RWPE2 (cell line): ENCODE measurements at regions not wholly inside any gene's neighbourhood (a gene's known extent, or its start where the extent isn't known, plus 50 kb on each side); places are given as distances from the start of the nearest gene placed in this dataset.
"Not testable (repeated sequence)": the region's sequence is repeated elsewhere in the genome, so short reads cannot be mapped to it uniquely, and the experiment has no call there.

ENCODE experiments used
- ATAC-seq: fragments of 200-7000 bp; cut with Tn5 transposase; 3 replicates; pipeline ENCODE4 v1.9.1; 2021; ENCODE audit warnings: low read depth
- DNase-seq: peaks from one replicate; pipeline ENCODE4 v3.0.0-alpha.2; 2020; ENCODE audit warnings: low spot score
- H3K27ac ChIP-seq: fragments of 450-650 bp; 2 replicates; pipeline ENCODE4 v1.5.1; 2017; ENCODE audit warnings: mild to moderate bottlenecking; ENCODE audit not compliant: poor library complexity, severe bottlenecking
- H3K27me3 ChIP-seq: fragments of 250-450 bp; sonication (Bioruptor Pico); 2 replicates; pipeline ENCODE4 v1.5.1; 2021; ENCODE audit warnings: mild to moderate bottlenecking, moderate library complexity; ENCODE audit not compliant: insufficient read depth, poor library complexity, severe bottlenecking
- H3K36me3 ChIP-seq: fragments of 250-450 bp; sonication (Bioruptor Pico); 2 replicates; pipeline ENCODE4 v1.5.1; 2020; ENCODE audit warnings: low read depth, mild to moderate bottlenecking, moderate library complexity
- H3K4me1 ChIP-seq: fragments of 250-450 bp; sonication (Bioruptor Pico); 2 replicates; pipeline ENCODE4 v1.5.1; 2021; ENCODE audit warnings: mild to moderate bottlenecking, moderate library complexity; ENCODE audit not compliant: insufficient read depth, poor library complexity, severe bottlenecking
- H3K4me3 ChIP-seq: fragments of 250-450 bp; sonication (Bioruptor Pico); 2 replicates; pipeline ENCODE4 v1.5.1; 2021; ENCODE audit warnings: mild to moderate bottlenecking, moderate library complexity; ENCODE audit not compliant: severe bottlenecking
- H3K9me3 ChIP-seq: fragments of 250-450 bp; sonication (Bioruptor Pico); 2 replicates; pipeline ENCODE4 v1.5.1; 2021; ENCODE audit warnings: mild to moderate bottlenecking, moderate library complexity; ENCODE audit not compliant: severe bottlenecking
- CTCF ChIP-seq: fragments of 450-650 bp; IDR thresholded peaks from one replicate; pipeline ENCODE4 v1.5.1; 2017; ENCODE audit warnings: mild to moderate bottlenecking, moderate library complexity; ENCODE audit not compliant: poor library complexity, severe bottlenecking

GRCh38 chr3:115204475-115204874, 57.4 kb upstream of the ZBTB20 start:
- Histone ChIP-seq H3K9me3 (no peaks in the 10 kb centered on the region), H3K27me3 (no peaks in the 10 kb centered on the region), H3K4me1 (no peaks in the 10 kb centered on the region), H3K4me3 (no peak overlapping the region), H3K36me3 (no peaks in the 10 kb centered on the region), H3K27ac (no peak overlapping the region)
- DNase-seq (no peak), ATAC-seq (no peak)
- no peak for TF ChIP-seq CTCF

DNA sequence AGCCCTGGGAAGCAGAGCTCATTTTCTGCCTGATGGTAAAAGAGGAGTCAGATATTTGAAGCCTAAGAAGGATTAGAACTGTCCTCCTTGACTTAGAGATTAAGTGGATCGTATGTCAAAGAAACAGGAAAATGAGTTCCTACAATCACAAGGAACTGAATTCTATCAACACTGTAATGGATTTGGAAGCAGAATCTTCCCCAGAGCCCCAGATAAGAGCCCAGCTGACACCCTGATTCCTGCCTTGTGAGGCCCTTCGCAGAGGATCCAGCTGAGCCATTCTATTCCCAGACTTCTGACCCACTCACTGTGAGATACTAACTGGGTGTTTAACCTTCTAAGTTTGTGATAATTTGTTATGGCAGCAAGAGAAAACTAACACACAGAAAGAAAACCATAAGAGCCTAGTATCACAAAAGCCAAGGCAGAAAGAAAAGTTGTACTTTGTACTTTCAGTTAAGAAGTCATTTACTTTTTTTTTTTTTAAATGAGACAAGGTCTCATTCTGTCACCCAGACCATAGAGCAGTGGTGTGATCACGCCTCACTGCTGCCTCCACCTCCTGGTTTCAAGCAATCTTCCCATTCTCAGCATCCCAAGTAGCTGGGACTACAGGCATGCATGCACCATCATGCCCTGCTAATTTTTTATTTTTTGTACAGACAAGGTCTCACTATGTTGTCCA, 61.1 kb upstream of the ZBTB20 start:
- H3K9me3 ChIP-seq, result no peaks in the 10 kb centered on the region
- ATAC-seq, result no peak
- H3K4me3 ChIP-seq, result no peak overlapping the region
- H3K4me1 ChIP-seq, result no peaks in the 10 kb centered on the region
- no peak for DNase-seq
- H3K27ac ChIP-seq, result no peak overlapping the region
- TF ChIP-seq CTCF, result no peak
- H3K27me3 ChIP-seq, result no peaks in the 10 kb centered on the region
- H3K36me3 ChIP-seq, result no peaks in the 10 kb centered on the region

DNA sequence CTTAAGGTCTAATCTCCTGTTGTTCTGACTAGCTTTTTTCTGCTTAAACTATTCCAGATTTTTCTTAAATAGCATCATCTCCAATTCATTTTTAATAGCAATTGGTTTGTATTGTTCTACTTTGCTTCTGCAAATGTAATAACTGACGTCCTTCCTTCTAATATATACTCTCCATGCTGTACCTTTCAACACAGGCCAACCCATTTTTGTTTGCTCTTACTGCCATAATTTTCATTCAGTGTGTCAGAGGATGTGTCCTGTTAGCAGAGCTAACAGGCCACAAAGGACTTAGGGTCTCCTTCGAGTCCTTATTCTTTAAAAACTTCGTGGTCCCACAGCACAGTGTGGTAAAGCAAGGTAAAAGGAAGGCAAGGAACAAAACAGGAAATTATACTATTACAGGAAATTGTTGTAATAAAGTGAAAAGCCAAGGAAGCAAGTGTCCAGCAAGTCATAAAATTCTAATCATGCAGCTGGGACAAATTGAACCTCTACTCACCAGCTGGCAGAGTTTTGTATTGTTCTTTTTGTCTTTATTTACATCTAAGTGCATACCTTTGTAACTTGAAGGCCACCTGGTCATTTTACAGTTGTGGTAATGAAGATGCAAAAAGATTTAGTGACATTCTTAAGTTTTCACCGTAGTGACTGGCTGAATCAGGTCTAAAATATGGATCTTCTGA, 64.9 kb upstream of the ZBTB20 start:
- no peak overlapping the region for H3K4me3 ChIP-seq
- ATAC-seq (no peak), DNase-seq (no peak)
- H3K27me3 ChIP-seq, result no peaks in the 10 kb centered on the region
- no peak overlapping the region for H3K27ac ChIP-seq
- TF ChIP-seq CTCF, result no peak
- H3K4me1 ChIP-seq, result no peaks in the 10 kb centered on the region
- H3K36me3 ChIP-seq, result no peaks in the 10 kb centered on the region
- H3K9me3 ChIP-seq, result no peaks in the 10 kb centered on the region

GRCh38 chr3:115212615-115213014, 65.5 kb upstream of the ZBTB20 start:
- H3K27me3 ChIP-seq, result no peaks in the 10 kb centered on the region
- DNase-seq (no peak), ATAC-seq (no peak)
- no peak for TF ChIP-seq CTCF
- H3K4me3 ChIP-seq, result no peak overlapping the region
- peaks cover under 1% of the 10 kb centered on the region for H3K4me1 ChIP-seq
- no peaks in the 10 kb centered on the region for H3K9me3 ChIP-seq
- H3K36me3 ChIP-seq, result no peaks in the 10 kb centered on the region
- H3K27ac ChIP-seq, result no peak overlapping the region

DNA sequence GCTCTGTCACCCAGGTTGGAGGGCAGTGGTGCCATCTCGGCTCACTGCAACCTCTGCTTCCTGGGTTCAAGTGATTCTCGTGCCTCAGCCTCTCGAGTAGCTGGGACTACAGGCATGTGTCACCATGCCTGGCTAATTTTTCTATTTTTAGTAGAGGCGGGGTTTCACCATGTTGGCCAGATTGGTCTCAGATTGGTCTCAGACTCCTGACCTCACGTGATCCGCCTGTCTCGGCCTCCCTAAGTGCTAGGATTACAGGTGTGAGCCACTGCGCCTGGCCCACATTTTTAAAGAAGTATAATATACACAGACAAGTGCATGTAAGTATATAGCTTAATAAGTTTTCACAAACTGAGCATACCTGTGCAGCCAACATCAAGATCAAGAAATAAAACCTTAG, 66.0 kb upstream of the ZBTB20 start:
- not testable (repeated sequence) for H3K4me3 ChIP-seq, H3K9me3 ChIP-seq, H3K27ac ChIP-seq, ATAC-seq, DNase-seq, H3K27me3 ChIP-seq, H3K36me3 ChIP-seq, H3K4me1 ChIP-seq
